ENCODE measurements at regions not wholly inside any gene's neighbourhood (a gene's known extent, or its start where the extent isn't known, plus 50 kb on each side); places are given as distances from the start of the nearest gene placed in this dataset.

- TF ChIP-seq, protein P1, sequence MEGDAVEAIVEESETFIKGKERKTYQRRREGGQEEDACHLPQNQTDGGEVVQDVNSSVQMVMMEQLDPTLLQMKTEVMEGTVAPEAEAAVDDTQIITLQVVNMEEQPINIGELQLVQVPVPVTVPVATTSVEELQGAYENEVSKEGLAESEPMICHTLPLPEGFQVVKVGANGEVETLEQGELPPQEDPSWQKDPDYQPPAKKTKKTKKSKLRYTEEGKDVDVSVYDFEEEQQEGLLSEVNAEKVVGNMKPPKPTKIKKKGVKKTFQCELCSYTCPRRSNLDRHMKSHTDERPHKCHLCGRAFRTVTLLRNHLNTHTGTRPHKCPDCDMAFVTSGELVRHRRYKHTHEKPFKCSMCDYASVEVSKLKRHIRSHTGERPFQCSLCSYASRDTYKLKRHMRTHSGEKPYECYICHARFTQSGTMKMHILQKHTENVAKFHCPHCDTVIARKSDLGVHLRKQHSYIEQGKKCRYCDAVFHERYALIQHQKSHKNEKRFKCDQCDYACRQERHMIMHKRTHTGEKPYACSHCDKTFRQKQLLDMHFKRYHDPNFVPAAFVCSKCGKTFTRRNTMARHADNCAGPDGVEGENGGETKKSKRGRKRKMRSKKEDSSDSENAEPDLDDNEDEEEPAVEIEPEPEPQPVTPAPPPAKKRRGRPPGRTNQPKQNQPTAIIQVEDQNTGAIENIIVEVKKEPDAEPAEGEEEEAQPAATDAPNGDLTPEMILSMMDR (IDR thresholded peaks at IDR 0.05) = no peak
- TF ChIP-seq, protein P2, sequence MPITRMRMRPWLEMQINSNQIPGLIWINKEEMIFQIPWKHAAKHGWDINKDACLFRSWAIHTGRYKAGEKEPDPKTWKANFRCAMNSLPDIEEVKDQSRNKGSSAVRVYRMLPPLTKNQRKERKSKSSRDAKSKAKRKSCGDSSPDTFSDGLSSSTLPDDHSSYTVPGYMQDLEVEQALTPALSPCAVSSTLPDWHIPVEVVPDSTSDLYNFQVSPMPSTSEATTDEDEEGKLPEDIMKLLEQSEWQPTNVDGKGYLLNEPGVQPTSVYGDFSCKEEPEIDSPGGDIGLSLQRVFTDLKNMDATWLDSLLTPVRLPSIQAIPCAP (CRISPR knock-in tag; IDR thresholded peaks at IDR 0.05) = no peak
- no peak for TF ChIP-seq RELA (CRISPR knock-in tag; IDR thresholded peaks at IDR 0.05; ENCODE audit: borderline replicate concordance)
- no peak for TF ChIP-seq ZNF138 (CRISPR knock-in tag; conservative IDR thresholded peaks at IDR 0.05)
- no peak for TF ChIP-seq ZNF416 (CRISPR knock-in tag; IDR thresholded peaks at IDR 0.05)
- TF ChIP-seq FOXJ3 (CRISPR knock-in tag; IDR thresholded peaks at IDR 0.05; ENCODE audit: borderline replicate concordance) = no peak
- no peak for TF ChIP-seq NR1H2 (CRISPR knock-in tag; IDR thresholded peaks at IDR 0.05)
- no peak for TF ChIP-seq PRRX2 (CRISPR knock-in tag; IDR thresholded peaks at IDR 0.05)
- TF ChIP-seq, protein P3, sequence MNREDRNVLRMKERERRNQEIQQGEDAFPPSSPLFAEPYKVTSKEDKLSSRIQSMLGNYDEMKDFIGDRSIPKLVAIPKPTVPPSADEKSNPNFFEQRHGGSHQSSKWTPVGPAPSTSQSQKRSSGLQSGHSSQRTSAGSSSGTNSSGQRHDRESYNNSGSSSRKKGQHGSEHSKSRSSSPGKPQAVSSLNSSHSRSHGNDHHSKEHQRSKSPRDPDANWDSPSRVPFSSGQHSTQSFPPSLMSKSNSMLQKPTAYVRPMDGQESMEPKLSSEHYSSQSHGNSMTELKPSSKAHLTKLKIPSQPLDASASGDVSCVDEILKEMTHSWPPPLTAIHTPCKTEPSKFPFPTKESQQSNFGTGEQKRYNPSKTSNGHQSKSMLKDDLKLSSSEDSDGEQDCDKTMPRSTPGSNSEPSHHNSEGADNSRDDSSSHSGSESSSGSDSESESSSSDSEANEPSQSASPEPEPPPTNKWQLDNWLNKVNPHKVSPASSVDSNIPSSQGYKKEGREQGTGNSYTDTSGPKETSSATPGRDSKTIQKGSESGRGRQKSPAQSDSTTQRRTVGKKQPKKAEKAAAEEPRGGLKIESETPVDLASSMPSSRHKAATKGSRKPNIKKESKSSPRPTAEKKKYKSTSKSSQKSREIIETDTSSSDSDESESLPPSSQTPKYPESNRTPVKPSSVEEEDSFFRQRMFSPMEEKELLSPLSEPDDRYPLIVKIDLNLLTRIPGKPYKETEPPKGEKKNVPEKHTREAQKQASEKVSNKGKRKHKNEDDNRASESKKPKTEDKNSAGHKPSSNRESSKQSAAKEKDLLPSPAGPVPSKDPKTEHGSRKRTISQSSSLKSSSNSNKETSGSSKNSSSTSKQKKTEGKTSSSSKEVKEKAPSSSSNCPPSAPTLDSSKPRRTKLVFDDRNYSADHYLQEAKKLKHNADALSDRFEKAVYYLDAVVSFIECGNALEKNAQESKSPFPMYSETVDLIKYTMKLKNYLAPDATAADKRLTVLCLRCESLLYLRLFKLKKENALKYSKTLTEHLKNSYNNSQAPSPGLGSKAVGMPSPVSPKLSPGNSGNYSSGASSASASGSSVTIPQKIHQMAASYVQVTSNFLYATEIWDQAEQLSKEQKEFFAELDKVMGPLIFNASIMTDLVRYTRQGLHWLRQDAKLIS (CRISPR knock-in tag; IDR thresholded peaks at IDR 0.05; ENCODE audit: borderline replicate concordance) = no peak
- TF ChIP-seq, protein P4, sequence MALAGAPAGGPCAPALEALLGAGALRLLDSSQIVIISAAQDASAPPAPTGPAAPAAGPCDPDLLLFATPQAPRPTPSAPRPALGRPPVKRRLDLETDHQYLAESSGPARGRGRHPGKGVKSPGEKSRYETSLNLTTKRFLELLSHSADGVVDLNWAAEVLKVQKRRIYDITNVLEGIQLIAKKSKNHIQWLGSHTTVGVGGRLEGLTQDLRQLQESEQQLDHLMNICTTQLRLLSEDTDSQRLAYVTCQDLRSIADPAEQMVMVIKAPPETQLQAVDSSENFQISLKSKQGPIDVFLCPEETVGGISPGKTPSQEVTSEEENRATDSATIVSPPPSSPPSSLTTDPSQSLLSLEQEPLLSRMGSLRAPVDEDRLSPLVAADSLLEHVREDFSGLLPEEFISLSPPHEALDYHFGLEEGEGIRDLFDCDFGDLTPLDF (CRISPR knock-in tag; IDR thresholded peaks at IDR 0.05) = no peak
- no peak for TF ChIP-seq SMAD4 (CRISPR knock-in tag; IDR thresholded peaks at IDR 0.05)
- TF ChIP-seq IRF2 (CRISPR knock-in tag; IDR thresholded peaks at IDR 0.05; ENCODE audit: borderline replicate concordance, low read depth) = no peak
These were observed 717.8 kb downstream of the SORCS3 start for GRCh38 chr10:105358911-105359310.
